IMR-90 (cell line): ENCODE measurements at regions not wholly inside any gene's neighbourhood (a gene's known extent, or its start where the extent isn't known, plus 50 kb on each side); places are given as distances from the start of the nearest gene placed in this dataset.

Experiments
- ATAC-seq: fragments of 200-7000 bp; cut with Tn5 transposase; 2 replicates; pipeline ENCODE4 v1.9.1; 2020; ENCODE audit warnings: low read depth, mild to moderate bottlenecking, moderate library complexity
- BruUV-seq: library from RNA; stranded (reverse); fragments of 400-500 nt; replicated peaks from 2 replicates; lab custom pipeline; 2021; lab: Mats Ljungman, UMichigan
- CTCF ChIA-PET: fragments of 300-600 bp; formaldehyde crosslinking; extraction: SDS; loops from one replicate; lab custom pipeline; 2021; ENCODE audit warnings: antibody characterized with exemption; lab: Yijun Ruan, JAX
- POLR2A ChIA-PET: fragments of 300-600 bp; sonication (Branson Sonifier 250); formaldehyde crosslinking; loops from one replicate; lab custom pipeline; 2022; ENCODE audit warnings: antibody characterized with exemption; ENCODE audit not compliant: unreplicated experiment; lab: Charles Lee
- DNase-seq: peaks from one replicate; pipeline ENCODE4 v3.0.0; 2013
- H2AFZ ChIP-seq: replicated peaks from 2 replicates; pipeline ENCODE3; 2013; ENCODE audit warnings: low read length, mild to moderate bottlenecking; ENCODE audit not compliant: poor library complexity
- H2AK5ac ChIP-seq: 2 replicates; pipeline ENCODE4 v1.6.1; 2013; ENCODE audit warnings: low read depth, low read length, inconsistent platforms
- H2AK9ac ChIP-seq: replicated peaks from 2 replicates; pipeline ENCODE3; 2013; ENCODE audit warnings: mild to moderate bottlenecking, low read depth, low read length, moderate library complexity; ENCODE audit not compliant: poor library complexity
- H2BK120ac ChIP-seq: 2 replicates; pipeline ENCODE4 v1.6.1; 2013; ENCODE audit warnings: low read depth, low read length, inconsistent platforms
- H2BK15ac ChIP-seq: 3 replicates; pipeline ENCODE4 v1.6.1; 2013; ENCODE audit warnings: low read depth, low read length, inconsistent platforms
- H2BK20ac ChIP-seq: 2 replicates; pipeline ENCODE4 v1.6.1; 2013; ENCODE audit warnings: low read depth, mild to moderate bottlenecking, inconsistent platforms, low read length, moderate library complexity
- H2BK5ac ChIP-seq: 2 replicates; pipeline ENCODE4 v1.6.1; 2013; ENCODE audit warnings: mild to moderate bottlenecking, low read depth, low read length, inconsistent platforms; ENCODE audit not compliant: poor library complexity, severe bottlenecking
- H3K14ac ChIP-seq: replicated peaks from 2 replicates; pipeline ENCODE4 v1.6.1; 2013; ENCODE audit warnings: low read depth, low read length, inconsistent platforms
- H3K18ac ChIP-seq: 2 replicates; pipeline ENCODE4 v1.6.1; 2013; ENCODE audit warnings: low read depth, low read length, control low read depth
- H3K23ac ChIP-seq: 2 replicates; pipeline ENCODE4 v1.6.1; 2013; ENCODE audit warnings: low read depth, low read length, inconsistent platforms
- H3K27ac ChIP-seq: 2 replicates; pipeline ENCODE4 v1.5.1; 2013; ENCODE audit warnings: mild to moderate bottlenecking, control low read depth, low read length; ENCODE audit not compliant: insufficient read depth
- H3K27me3 ChIP-seq: 2 replicates; pipeline ENCODE4 v1.6.1; 2013; ENCODE audit warnings: low read length; ENCODE audit not compliant: control insufficient read depth, insufficient read depth
- H3K36me3 ChIP-seq: 2 replicates; pipeline ENCODE4 v1.6.1; 2013; ENCODE audit warnings: low read length, mixed read lengths; ENCODE audit not compliant: control insufficient read depth, insufficient read depth
- H3K4ac ChIP-seq: 2 replicates; pipeline ENCODE4 v1.6.1; 2013; ENCODE audit warnings: low read depth, low read length, inconsistent platforms
- H3K4me1 ChIP-seq: 2 replicates; pipeline ENCODE4 v1.6.1; 2013; ENCODE audit warnings: low read length, mixed read lengths; ENCODE audit not compliant: control insufficient read depth, insufficient read depth
- H3K4me2 ChIP-seq: 2 replicates; pipeline ENCODE4 v1.6.1; 2013; ENCODE audit warnings: low read depth, mild to moderate bottlenecking, control low read depth, low read length, moderate library complexity
- H3K4me3 ChIP-seq: 2 replicates; pipeline ENCODE4 v1.5.1; 2013; ENCODE audit warnings: low read depth, mild to moderate bottlenecking, control low read depth, low read length, moderate library complexity; ENCODE audit not compliant: insufficient read depth
- H3K56ac ChIP-seq: 2 replicates; pipeline ENCODE4 v1.6.1; 2013; ENCODE audit warnings: low read length, inconsistent platforms; ENCODE audit not compliant: insufficient read depth; ENCODE audit errors: extremely low read depth
- H3K79me1 ChIP-seq, 2 experiments: 2 replicates each; pipeline ENCODE4 v1.6.1; 2013; ENCODE audit warnings: low read length in 2 of 2, inconsistent platforms in 1 of 2, low read depth in 1 of 2
- H3K9ac ChIP-seq: 2 replicates; pipeline ENCODE4 v1.6.1; 2013; ENCODE audit warnings: low read depth, low read length, control low read depth
- H3K9me1 ChIP-seq: 2 replicates; pipeline ENCODE4 v1.6.1; 2013; ENCODE audit warnings: low read length, inconsistent platforms; ENCODE audit not compliant: insufficient read depth
- H3K9me3 ChIP-seq: 2 replicates; pipeline ENCODE4 v1.6.1; 2013; ENCODE audit warnings: low read length; ENCODE audit not compliant: control insufficient read depth, insufficient read depth
- H4K20me1 ChIP-seq: 2 replicates; pipeline ENCODE4 v1.6.1; 2013; ENCODE audit warnings: low read length, inconsistent platforms; ENCODE audit not compliant: insufficient read depth
- H4K5ac ChIP-seq: 2 replicates; pipeline ENCODE4 v1.6.1; 2013; ENCODE audit warnings: mild to moderate bottlenecking, low read depth, low read length, control low read depth
- H4K8ac ChIP-seq, 2 experiments: 2 replicates each; pipeline ENCODE4 v1.6.1; 2013; ENCODE audit warnings: low read depth in 2 of 2, low read length in 2 of 2, control low read depth in 1 of 2, inconsistent platforms in 1 of 2
- H4K91ac ChIP-seq: 2 replicates; pipeline ENCODE4 v1.6.1; 2013; ENCODE audit warnings: low read depth, low read length, inconsistent platforms; ENCODE audit not compliant: insufficient read depth
- CEBPB ChIP-seq: IDR thresholded peaks from 2 replicates; pipeline ENCODE4 v1.6.1; 2012; ENCODE audit warnings: low read depth, low read length, improper control_type of control experiment
- MAZ ChIP-seq: IDR thresholded peaks from 2 replicates; pipeline ENCODE4 v1.6.1; 2012; ENCODE audit warnings: low read depth, mild to moderate bottlenecking, low read length, improper control_type of control experiment, moderate library complexity, borderline replicate concordance
- NFE2L2 ChIP-seq: fragments of 150-350 bp; IDR thresholded peaks from 2 replicates; pipeline ENCODE4 v1.6.1; 2016; ENCODE audit warnings: low read depth, mild to moderate bottlenecking, low read length
- POLR2A ChIP-seq: IDR thresholded peaks from 2 replicates; pipeline ENCODE4 v1.6.1; 2012; ENCODE audit warnings: mild to moderate bottlenecking, low read depth, low read length
- RCOR1 ChIP-seq: IDR thresholded peaks from 2 replicates; pipeline ENCODE4 v1.6.1; 2012; ENCODE audit warnings: mild to moderate bottlenecking, low read length, improper control_type of control experiment; ENCODE audit not compliant: insufficient replicate concordance
- SMC3 ChIP-seq: fragments of 150-350 bp; IDR thresholded peaks from 2 replicates; pipeline ENCODE4 v1.6.1; 2016; ENCODE audit warnings: low read depth, mild to moderate bottlenecking, antibody characterized with exemption, low read length, moderate library complexity
- WGBS, 2 experiments: methylation state at CpG; one replicate each; pipeline versions ENCODE4 v1.1.5 to v1.1.7; 2013; ENCODE audit warnings: missing lambda C conversion rate in 2 of 2; ENCODE audit not compliant: insufficient read length in 1 of 2; ENCODE audit errors: extremely low coverage in 2 of 2; 5-methylcytosine and 5-hydroxymethylcytosine counted together
- dilution Hi-C: fragments of 300-500 bp; cut with HindIII; formaldehyde crosslinking; loops from one replicate; pipeline ENCODE4 v1.14.3; 2018; ENCODE audit warnings: low sequenced_read_pairs; ENCODE audit not compliant: unreplicated experiment
- in situ Hi-C: fragments of 300-500 bp; cut with MboI; formaldehyde crosslinking; loops from 3 replicates; pipeline ENCODE4 v1.14.3; 2019; ENCODE audit warnings: low sequenced_read_pairs, inconsistent platforms, mixed read lengths
- intact Hi-C: fragments of 100-400 bp; cut with micrococcal nuclease; formaldehyde crosslinking; loops from 2 replicates; pipeline ENCODE4 v1.10.0; 2022
- TF ChIP-seq, protein P1 (sequence below): conservative IDR thresholded peaks from 2 replicates; pipeline ENCODE4 v1.5.1; 2012; ENCODE audit warnings: mild to moderate bottlenecking, low read depth, low read length, improper control_type of control experiment
- TF ChIP-seq, protein P2 (sequence below): fragments of 150-350 bp; IDR thresholded peaks from 2 replicates; pipeline ENCODE4 v1.6.1; 2017; ENCODE audit warnings: mild to moderate bottlenecking, antibody characterized with exemption, low read length, low read depth

DNA sequence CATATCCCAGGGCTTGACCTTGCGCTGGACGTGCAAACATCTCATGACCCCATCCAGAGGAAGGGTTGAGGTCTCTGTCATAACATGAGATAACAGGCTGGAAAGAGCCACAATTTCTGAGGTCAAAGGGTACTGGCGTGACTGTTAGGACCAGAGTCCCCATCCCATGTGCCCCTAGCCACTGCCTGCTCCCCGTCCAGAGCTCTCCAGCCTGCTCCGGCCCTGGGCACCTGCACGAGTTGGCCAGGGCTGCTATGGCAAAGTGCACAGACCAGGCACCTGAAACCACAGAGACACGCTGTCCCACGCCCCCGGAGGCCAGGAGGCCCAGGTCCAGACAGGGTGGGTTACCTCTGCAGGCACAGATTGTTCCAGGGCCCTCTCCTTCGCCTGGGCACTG lies 58.9 kb downstream of the SHANK2 start:
- POLR2A ChIA-PET: no interaction called here
- no peak overlapping the region for H2AFZ ChIP-seq

More for the DNA sequence above, 58.9 kb downstream of the SHANK2 start:
- no peak overlapping the region for H2BK120ac ChIP-seq
- H3K9me3 ChIP-seq: no peaks in the 10 kb centered on the region
- H3K18ac ChIP-seq: no peak overlapping the region
- no peak overlapping the region for H2BK20ac ChIP-seq
- H2BK5ac ChIP-seq: no peak overlapping the region
- intact Hi-C loops (no loop called here), in situ Hi-C loops (no loop called here), dilution Hi-C loops (no loop called here)
- no peak overlapping the region for H3K23ac ChIP-seq
- CTCF ChIA-PET: no interaction called here
- H2BK15ac ChIP-seq: no peak overlapping the region
- ATAC-seq (no peak), DNase-seq (no peak)
- H4K91ac ChIP-seq: no peak overlapping the region
- no peak overlapping the region for H2AK9ac ChIP-seq
- no peak overlapping the region for H3K56ac ChIP-seq
- H3K36me3 ChIP-seq: peaks cover 4% of the 10 kb centered on the region
- no peak overlapping the region for H3K4me3 ChIP-seq
- H3K4me2 ChIP-seq: no peak overlapping the region
- H3K14ac ChIP-seq: no peak overlapping the region
- H3K4me1 ChIP-seq: peaks cover 3% of the 10 kb centered on the region; the same call in 1 of the 2 replicates
- H4K5ac ChIP-seq: no peak overlapping the region
- H3K9me1 ChIP-seq: no peaks in the 10 kb centered on the region
- H3K27me3 ChIP-seq: no peaks in the 10 kb centered on the region
- no peak overlapping the region for H4K8ac ChIP-seq
- H3K79me1 ChIP-seq: no peaks in the 10 kb centered on the region
- TF ChIP-seq CEBPB (no peak), NFE2L2 (no peak), POLR2A (no peak), SMC3 (no peak), MAZ (no peak), RCOR1 (no peak)
- TF ChIP-seq, protein P1, sequence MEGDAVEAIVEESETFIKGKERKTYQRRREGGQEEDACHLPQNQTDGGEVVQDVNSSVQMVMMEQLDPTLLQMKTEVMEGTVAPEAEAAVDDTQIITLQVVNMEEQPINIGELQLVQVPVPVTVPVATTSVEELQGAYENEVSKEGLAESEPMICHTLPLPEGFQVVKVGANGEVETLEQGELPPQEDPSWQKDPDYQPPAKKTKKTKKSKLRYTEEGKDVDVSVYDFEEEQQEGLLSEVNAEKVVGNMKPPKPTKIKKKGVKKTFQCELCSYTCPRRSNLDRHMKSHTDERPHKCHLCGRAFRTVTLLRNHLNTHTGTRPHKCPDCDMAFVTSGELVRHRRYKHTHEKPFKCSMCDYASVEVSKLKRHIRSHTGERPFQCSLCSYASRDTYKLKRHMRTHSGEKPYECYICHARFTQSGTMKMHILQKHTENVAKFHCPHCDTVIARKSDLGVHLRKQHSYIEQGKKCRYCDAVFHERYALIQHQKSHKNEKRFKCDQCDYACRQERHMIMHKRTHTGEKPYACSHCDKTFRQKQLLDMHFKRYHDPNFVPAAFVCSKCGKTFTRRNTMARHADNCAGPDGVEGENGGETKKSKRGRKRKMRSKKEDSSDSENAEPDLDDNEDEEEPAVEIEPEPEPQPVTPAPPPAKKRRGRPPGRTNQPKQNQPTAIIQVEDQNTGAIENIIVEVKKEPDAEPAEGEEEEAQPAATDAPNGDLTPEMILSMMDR: no peak
- TF ChIP-seq, protein P2, sequence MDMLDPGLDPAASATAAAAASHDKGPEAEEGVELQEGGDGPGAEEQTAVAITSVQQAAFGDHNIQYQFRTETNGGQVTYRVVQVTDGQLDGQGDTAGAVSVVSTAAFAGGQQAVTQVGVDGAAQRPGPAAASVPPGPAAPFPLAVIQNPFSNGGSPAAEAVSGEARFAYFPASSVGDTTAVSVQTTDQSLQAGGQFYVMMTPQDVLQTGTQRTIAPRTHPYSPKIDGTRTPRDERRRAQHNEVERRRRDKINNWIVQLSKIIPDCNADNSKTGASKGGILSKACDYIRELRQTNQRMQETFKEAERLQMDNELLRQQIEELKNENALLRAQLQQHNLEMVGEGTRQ: no peak
- no TSS peak for BruUV-seq
- no peak overlapping the region for H3K27ac ChIP-seq
- no peak overlapping the region for H3K9ac ChIP-seq
- no peak overlapping the region for H3K4ac ChIP-seq
- 70% methylated on average over 5 of the region's 10 CpGs; no CpG with 5 or more reads in 1 of the 2 experiments for WGBS, 2 experiments
- no peaks in the 10 kb centered on the region; the same call in 1 of the 2 replicates for H4K20me1 ChIP-seq
- no peak overlapping the region for H2AK5ac ChIP-seq
